HUES64 (cell line): ENCODE measurements at regions not wholly inside any gene's neighbourhood (a gene's known extent, or its start where the extent isn't known, plus 50 kb on each side); places are given as distances from the start of the nearest gene placed in this dataset.

Source experiments
- H3K27ac ChIP-seq: 2 replicates; pipeline ENCODE4 v1.7.0; 2013; ENCODE audit warnings: low read depth, low read length, inconsistent platforms
- H3K27me3 ChIP-seq: 2 replicates; pipeline ENCODE4 v1.6.1; 2013; ENCODE audit warnings: mild to moderate bottlenecking, low read length; ENCODE audit not compliant: insufficient read depth
- H3K36me3 ChIP-seq: 2 replicates; pipeline ENCODE4 v1.6.1; 2013; ENCODE audit warnings: mild to moderate bottlenecking, low read length; ENCODE audit not compliant: insufficient read depth
- H3K4me1 ChIP-seq: 2 replicates; pipeline ENCODE4 v1.6.1; 2013; ENCODE audit warnings: mild to moderate bottlenecking, low read length, moderate library complexity; ENCODE audit not compliant: insufficient read depth
- H3K4me3 ChIP-seq: 2 replicates; pipeline ENCODE4 v1.5.1; 2013; ENCODE audit warnings: mild to moderate bottlenecking, low read length, moderate library complexity
- H3K9ac ChIP-seq: 2 replicates; pipeline ENCODE4 v1.6.1; 2013; ENCODE audit warnings: mild to moderate bottlenecking, low read depth, low read length
- H3K9me3 ChIP-seq: 2 replicates; pipeline ENCODE4 v1.6.1; 2013; ENCODE audit warnings: low read depth, low read length; ENCODE audit not compliant: insufficient read depth
- WGBS: fragments of 150-250, 120-280 bp; methylation state at CpG from one replicate; pipeline ENCODE4 v1.1.7; 2013; ENCODE audit warnings: missing lambda C conversion rate; 5-methylcytosine and 5-hydroxymethylcytosine counted together

DNA sequence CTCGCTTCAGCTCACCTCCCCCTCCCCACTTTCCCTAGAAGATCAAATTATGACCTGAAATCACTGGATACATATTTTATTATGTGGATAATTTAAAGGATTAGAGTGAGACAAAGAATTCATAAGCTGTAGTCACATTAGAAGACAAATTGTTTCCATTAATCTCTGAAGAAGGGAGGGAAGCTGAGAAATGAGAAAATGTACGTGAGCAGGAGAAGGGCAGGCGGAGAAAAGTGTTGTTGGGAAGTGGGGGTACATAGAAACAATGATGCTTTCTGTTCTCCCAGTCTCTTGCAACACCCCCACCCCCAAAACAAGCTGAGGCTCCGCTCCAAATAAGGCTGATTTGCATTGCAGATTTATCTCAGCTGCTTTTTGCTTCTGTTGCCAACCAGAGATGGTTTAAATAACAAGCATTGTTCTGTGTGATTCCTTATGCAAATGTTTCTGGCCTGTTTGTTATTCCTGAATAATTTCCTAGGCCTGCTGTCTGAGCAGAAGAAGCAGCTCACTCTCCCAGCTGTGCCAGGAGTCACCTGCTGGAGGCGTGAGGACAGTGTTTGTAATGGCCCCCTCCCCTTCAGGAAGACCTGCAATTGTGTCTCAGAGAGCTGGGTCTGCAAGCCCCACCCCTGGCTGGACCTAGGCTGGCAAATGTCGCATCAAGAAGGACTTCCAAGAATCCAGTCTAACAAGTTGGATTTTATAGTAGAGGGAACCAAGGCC, 121.8 kb upstream of the TNR start:
- Histone ChIP-seq H3K4me1 (peaks cover 41% of the 10 kb centered on the region), H3K9me3 (no peaks in the 10 kb centered on the region), H3K4me3 (peak overlapping the region; percentile 8; the same call in 1 of the 2 replicates), H3K9ac (no peak overlapping the region), H3K27ac (peak overlapping the region; percentile 57; the same call in 1 of the 2 replicates), H3K27me3 (peaks cover 7% of the 10 kb centered on the region; the same call in 1 of the 2 replicates), H3K36me3 (no peaks in the 10 kb centered on the region)
- 20% methylated on average over 5 of the region's 6 CpGs for WGBS

DNA sequence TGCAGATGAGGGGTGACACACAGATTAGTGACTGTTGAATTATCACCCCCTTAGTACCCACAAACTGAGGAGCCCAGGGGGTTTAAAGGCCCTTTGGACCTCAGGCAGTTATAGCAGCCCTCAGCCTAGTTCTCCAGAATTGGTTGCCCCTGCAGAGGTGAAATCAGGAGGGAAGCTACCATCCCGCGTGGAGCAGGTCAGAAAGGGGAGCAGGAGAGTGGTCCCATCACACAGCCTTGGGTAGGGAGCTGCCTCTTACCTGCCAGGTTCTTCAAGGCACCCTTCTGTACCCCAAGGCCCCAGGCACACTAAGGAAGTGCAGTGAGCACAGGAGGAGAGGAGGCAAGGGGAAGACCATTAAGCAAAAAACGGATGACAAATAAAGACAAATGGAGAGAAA, 121.2 kb upstream of the TNR start:
- Histone ChIP-seq H3K9ac (no peak overlapping the region), H3K4me3 (peak overlapping the region; percentile 8; the same call in 1 of the 2 replicates), H3K9me3 (no peaks in the 10 kb centered on the region), H3K27me3 (peaks cover 7% of the 10 kb centered on the region; the same call in 1 of the 2 replicates), H3K4me1 (peaks cover 41% of the 10 kb centered on the region), H3K36me3 (no peaks in the 10 kb centered on the region), H3K27ac (peak overlapping the region; percentile 25; the same call in 1 of the 2 replicates)
- 39% methylated on average over 2 of the region's 3 CpGs for WGBS

DNA sequence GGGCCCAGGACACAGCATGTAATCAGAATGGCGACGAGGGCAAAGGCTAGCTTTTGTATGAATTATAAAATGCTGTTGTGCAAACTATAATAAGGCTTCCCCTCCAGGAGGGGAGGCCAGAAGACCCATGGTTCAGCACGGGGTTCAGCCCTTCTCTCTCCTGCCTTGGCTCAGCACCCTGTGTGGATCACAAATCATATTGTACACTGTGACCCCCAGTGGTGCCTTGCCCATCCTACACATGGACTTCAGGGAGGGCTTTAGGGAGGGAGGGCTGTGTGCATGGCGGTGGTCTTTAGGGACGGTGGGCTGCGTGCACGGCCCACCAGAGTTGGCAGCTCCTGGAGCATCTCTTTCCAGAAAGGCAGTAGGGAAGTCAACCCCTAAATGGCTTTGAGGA, 120.8 kb upstream of the TNR start:
- H3K36me3 ChIP-seq = no peaks in the 10 kb centered on the region
- 93% methylated on average over 7 of the region's 7 CpGs for WGBS
- H3K27me3 ChIP-seq = peaks cover 7% of the 10 kb centered on the region; the same call in 1 of the 2 replicates
- no peaks in the 10 kb centered on the region for H3K9me3 ChIP-seq
- peaks cover 41% of the 10 kb centered on the region for H3K4me1 ChIP-seq
- no peak overlapping the region for H3K27ac ChIP-seq
- no peak overlapping the region for H3K4me3 ChIP-seq
- no peak overlapping the region for H3K9ac ChIP-seq

DNA sequence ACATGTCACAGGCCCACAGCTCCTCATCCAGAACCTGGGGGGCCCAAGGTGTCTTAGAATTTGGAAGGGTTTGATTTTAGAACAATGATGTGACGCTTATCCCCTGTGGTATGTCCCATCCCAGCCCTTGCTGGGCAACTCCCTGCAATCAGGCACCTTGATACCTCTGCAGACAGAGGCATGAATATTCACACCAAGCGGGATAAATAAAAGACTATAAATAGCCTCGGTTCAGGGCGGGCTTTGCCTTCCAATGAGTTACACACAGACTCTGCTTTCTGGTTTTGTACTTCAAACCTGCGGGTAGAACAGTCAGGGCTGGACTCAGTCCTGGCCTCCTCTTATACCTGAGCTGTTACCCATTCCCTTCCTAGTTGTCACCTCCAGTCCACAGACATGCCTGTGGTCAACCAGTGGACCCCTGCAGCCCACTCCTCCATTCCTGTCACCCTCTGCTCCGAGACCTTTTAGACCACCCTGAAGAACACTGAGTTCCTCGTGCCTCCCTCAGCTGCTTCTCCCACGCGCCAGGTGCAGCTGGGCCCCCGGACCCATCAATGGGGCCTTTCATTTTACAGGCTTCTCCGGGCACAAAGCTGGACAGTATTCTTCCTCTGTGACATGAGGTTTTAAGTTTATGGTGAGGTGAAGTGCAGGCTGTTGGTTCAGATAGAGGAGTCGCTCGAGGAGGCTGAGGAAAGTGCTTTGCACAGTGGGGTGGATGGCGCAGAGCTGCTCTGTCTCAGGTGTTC, 120.1 kb upstream of the TNR start:
- no peaks in the 10 kb centered on the region for H3K36me3 ChIP-seq
- no peaks in the 10 kb centered on the region for H3K9me3 ChIP-seq
- H3K4me3 ChIP-seq = no peak overlapping the region
- WGBS = 82% methylated on average over 14 of the region's 14 CpGs
- H3K9ac ChIP-seq = no peak overlapping the region
- no peak overlapping the region for H3K27ac ChIP-seq
- H3K4me1 ChIP-seq = peaks cover 41% of the 10 kb centered on the region
- H3K27me3 ChIP-seq = peaks cover 7% of the 10 kb centered on the region; the same call in 1 of the 2 replicates

DNA sequence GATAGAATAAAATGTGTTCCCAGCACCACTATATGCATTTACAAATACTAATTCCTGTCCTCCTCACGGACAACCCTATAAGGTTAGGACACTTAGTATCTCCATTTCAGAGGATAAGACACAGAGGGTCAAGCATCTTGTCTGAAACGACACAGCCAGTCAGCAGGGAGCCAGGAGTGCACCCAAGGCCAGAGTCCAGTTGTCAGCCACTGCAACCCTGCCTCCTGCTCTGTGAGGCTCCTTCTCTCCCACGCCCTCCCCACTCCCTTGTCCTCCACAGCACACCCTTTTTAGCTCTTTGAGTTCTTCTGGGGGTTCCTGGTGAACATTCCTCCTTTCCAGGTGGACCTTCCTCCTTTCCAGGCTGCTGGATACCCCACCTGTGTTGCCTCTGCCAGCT, 119.0 kb upstream of the TNR start:
- peaks cover 7% of the 10 kb centered on the region; the same call in 1 of the 2 replicates for H3K27me3 ChIP-seq

DNA sequence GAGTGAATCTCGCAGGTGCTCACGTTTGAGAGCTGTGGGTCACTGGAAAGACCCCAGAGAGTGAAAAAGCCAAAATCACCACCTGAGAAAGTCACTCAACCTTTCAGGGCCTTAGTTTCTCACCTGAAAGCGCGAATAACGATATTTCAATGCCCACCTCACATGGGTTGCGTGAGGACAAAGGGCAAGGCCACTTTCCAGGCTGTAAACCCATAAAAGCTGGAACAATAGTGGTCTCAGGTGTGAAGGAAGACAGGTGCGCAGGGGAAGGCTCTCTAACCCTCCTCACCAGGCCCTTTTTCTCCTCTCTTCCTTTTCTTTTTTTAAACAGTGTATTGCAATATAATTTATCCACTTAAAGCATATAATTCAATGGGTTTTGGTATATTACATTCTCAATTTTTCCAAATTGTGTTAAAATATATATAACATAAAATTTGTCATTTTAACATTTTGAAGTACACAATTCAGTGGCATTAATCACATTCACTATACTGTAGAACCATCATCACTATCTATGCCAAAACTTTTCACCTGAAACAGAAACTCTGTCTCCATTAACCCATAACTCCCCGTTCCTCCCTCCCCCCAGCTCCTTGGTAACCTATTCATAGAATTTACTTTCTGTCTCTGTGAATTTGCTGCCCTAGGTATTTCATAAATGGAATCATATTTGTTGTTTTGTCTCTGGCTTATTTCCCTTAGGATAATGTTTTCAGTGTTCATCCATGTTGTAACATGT, 118.4 kb upstream of the TNR start:
- 89% methylated on average over 7 of the region's 8 CpGs for WGBS
- no peaks in the 10 kb centered on the region for H3K36me3 ChIP-seq
- H3K27me3 ChIP-seq = peaks cover 7% of the 10 kb centered on the region; the same call in 1 of the 2 replicates

More for the DNA sequence above, 119.0 kb upstream of the TNR start:
- no peaks in the 10 kb centered on the region for H3K36me3 ChIP-seq
- H3K27ac ChIP-seq = no peak overlapping the region
- H3K9me3 ChIP-seq = no peaks in the 10 kb centered on the region
- H3K9ac ChIP-seq = no peak overlapping the region
- 82% methylated on average over 3 of the region's 3 CpGs for WGBS
- no peak overlapping the region for H3K4me3 ChIP-seq
- H3K4me1 ChIP-seq = peaks cover 41% of the 10 kb centered on the region

DNA sequence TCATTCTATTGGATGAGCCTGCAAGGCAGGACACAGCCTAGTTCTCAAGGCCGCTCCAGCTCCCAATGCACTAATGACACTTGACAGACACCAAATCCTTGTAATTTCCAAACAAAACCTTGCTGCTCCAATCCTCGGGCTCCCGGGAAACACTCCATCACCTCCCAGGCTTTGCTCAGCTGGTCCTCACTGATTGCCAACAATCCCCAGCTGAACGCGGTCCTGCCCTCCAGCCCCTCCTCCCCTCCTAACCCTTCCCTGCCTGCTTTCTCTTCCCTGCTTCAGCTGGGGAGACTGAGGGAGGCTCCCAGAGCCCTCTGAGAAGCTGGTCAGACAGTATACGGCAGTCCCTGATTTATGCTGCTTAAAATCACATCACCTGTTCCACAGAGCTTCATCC, 114.4 kb upstream of the TNR start:
- Histone ChIP-seq H3K27ac (no peak overlapping the region), H3K27me3 (no peaks in the 10 kb centered on the region; the same call in 1 of the 2 replicates), H3K4me1 (peaks cover 7% of the 10 kb centered on the region; the same call in 1 of the 2 replicates), H3K4me3 (no peak overlapping the region), H3K9me3 (no peaks in the 10 kb centered on the region), H3K36me3 (no peaks in the 10 kb centered on the region), H3K9ac (no peak overlapping the region)
- WGBS = 64% methylated on average over 6 of the region's 6 CpGs

More for the DNA sequence above, 118.4 kb upstream of the TNR start:
- no peaks in the 10 kb centered on the region for H3K9me3 ChIP-seq
- H3K4me3 ChIP-seq = no peak overlapping the region
- no peak overlapping the region for H3K27ac ChIP-seq
- peaks cover 41% of the 10 kb centered on the region for H3K4me1 ChIP-seq
- no peak overlapping the region for H3K9ac ChIP-seq

DNA sequence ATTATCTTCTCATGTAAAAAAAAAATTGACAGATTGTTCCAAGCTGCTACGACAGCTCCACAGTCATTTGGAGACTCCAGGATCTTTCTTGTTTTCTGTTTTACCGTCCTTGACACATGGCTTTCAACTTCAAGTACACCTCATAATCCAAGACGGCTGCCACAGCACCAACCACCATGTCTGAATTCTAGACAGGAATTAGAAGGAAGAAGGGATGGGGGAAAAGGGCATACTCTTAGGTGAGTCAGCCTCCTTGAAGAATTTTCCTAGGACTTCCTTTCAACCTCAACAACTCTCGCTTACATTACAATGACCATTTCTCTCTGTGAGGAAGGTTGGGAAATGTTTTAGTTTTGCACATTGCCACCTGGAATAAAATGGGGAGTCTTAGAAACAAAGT, 110.3 kb upstream of the TNR start:
- Histone ChIP-seq H3K4me3 (no peak overlapping the region), H3K27ac (no peak overlapping the region), H3K4me1 (no peaks in the 10 kb centered on the region; the same call in 1 of the 2 replicates), H3K27me3 (no peaks in the 10 kb centered on the region), H3K36me3 (no peaks in the 10 kb centered on the region), H3K9ac (no peak overlapping the region), H3K9me3 (no peaks in the 10 kb centered on the region)
- WGBS = 90% methylated on average over 2 of the region's 4 CpGs

DNA sequence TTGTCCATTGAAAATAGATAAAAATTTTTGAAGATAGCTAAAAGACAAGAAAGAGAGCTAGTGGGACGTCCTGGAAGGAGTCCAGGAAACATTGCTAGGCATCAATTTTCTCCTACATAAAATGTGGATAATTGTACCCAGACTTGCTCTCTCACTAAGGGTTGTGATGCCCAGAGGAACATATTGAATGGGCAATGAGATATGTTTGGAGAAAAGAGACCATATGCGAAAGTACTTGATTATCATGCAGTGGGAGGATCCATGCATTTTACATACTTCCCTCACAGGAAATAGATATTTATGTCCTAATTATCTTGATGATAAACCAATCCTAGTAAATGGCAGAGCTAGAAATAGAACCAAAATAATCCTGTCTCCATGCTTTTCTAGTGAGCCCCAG, 108.4 kb upstream of the TNR start:
- H3K4me1 ChIP-seq = no peaks in the 10 kb centered on the region; the same call in 1 of the 2 replicates
- H3K4me3 ChIP-seq = no peak overlapping the region
- H3K27me3 ChIP-seq = no peaks in the 10 kb centered on the region
- H3K9ac ChIP-seq = no peak overlapping the region
- no peaks in the 10 kb centered on the region for H3K36me3 ChIP-seq
- 90% methylated on average over 2 of the region's 2 CpGs for WGBS
- no peaks in the 10 kb centered on the region for H3K9me3 ChIP-seq
- no peak overlapping the region for H3K27ac ChIP-seq

DNA sequence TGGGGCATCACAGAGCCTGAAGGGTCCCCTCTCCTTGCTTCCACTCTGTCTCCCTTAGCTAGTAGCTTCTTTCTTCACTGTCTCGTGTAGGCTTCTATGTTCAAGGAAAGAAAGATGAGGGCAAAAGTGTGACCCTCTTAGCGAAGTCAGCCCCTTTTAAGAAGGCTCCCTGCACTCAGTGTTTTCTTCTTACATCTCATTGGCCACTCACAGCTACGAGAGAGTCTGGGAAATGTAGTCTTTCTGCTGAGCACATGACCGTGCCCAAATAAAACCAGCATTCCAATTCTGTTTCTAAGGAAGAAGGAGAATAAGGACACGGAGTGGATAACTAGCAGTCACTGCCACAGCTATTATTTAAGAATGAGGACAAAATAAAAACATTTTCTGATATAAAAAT, 104.9 kb upstream of the TNR start:
- Histone ChIP-seq H3K36me3 (no peaks in the 10 kb centered on the region), H3K27ac (no peak overlapping the region), H3K9me3 (no peaks in the 10 kb centered on the region), H3K4me1 (no peaks in the 10 kb centered on the region; the same call in 1 of the 2 replicates), H3K4me3 (no peak overlapping the region), H3K27me3 (no peaks in the 10 kb centered on the region), H3K9ac (no peak overlapping the region)
- WGBS = 53% methylated on average over 4 of the region's 5 CpGs

DNA sequence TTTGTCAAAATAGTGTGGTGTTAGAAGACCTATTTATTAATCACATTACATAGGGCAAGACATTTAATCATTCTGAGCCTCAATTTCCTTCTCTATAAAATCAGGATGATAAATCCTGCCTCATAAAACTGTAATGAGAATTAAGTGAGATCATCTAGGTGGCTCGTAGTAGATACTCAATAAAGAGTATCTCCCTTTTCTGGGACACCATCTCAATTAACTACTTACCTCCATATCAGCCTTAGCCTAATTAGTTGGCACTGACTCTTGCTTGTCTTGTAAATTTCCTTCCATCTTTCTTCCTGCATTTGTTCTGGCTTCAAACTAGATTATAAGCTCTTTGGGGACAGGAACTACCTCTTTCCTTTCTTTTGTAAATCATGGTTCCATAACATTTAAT, 102.6 kb upstream of the TNR start:
- Histone ChIP-seq H3K4me1 (peaks cover 6% of the 10 kb centered on the region; the same call in 1 of the 2 replicates), H3K4me3 (no peak overlapping the region), H3K36me3 (no peaks in the 10 kb centered on the region), H3K27me3 (no peaks in the 10 kb centered on the region), H3K27ac (no peak overlapping the region), H3K9ac (no peak overlapping the region), H3K9me3 (no peaks in the 10 kb centered on the region)
- 93% methylated on average over 1 of the region's 1 CpG for WGBS
